H1 (cell line): ENCODE measurements at regions not wholly inside any gene's neighbourhood (a gene's known extent, or its start where the extent isn't known, plus 50 kb on each side); places are given as distances from the start of the nearest gene placed in this dataset.

Source experiments
- CTCF ChIA-PET: fragments of 300-600 bp; sonication (Branson Sonifier 250); formaldehyde crosslinking; loops from one replicate; lab custom pipeline; 2021; ENCODE audit not compliant: partially characterized antibody; lab: Charles Lee
- POLR2A ChIA-PET: fragments of 300-600 bp; sonication (Branson Sonifier 250); formaldehyde crosslinking; loops from one replicate; lab custom pipeline; 2021; ENCODE audit warnings: inconsistent platforms; ENCODE audit not compliant: partially characterized antibody; lab: Charles Lee
- DNase-seq, 2 experiments: peaks; one replicate each; pipeline versions ENCODE4 v3.0.0 to v3.0.0-alpha.2; 2010 to 2022; ENCODE audit warnings: low spot score in 2 of 2, low read depth in 1 of 2, mixed read lengths in 1 of 2
- FAIRE-seq: peaks from 2 replicates; lab custom pipeline; 2011; peaks lifted over from hg19 to GRCh38; lab: Jason Lieb, UNC
- H2AFZ ChIP-seq: 2 replicates; pipeline ENCODE4 v1.8.1; 2012; ENCODE audit warnings: low read length, inconsistent platforms
- H2AK5ac ChIP-seq: 2 replicates; pipeline ENCODE4 v1.6.1; 2013; ENCODE audit warnings: low read depth, low read length
- H2BK120ac ChIP-seq: replicated peaks from 2 replicates; pipeline ENCODE3; 2013; ENCODE audit warnings: low read depth, low read length, inconsistent platforms
- H2BK12ac ChIP-seq: 2 replicates; pipeline ENCODE4 v1.6.1; 2013; ENCODE audit warnings: low read depth, low read length
- H2BK15ac ChIP-seq: 2 replicates; pipeline ENCODE4 v1.6.1; 2013; ENCODE audit warnings: low read length
- H2BK20ac ChIP-seq: 2 replicates; pipeline ENCODE4 v1.6.1; 2013; ENCODE audit warnings: low read length
- H2BK5ac ChIP-seq: 2 replicates; pipeline ENCODE4 v1.6.1; 2013; ENCODE audit warnings: low read depth, low read length
- H3K14ac ChIP-seq: 2 replicates; pipeline ENCODE4 v1.6.1; 2013; ENCODE audit warnings: inconsistent platforms; ENCODE audit not compliant: insufficient read length
- H3K18ac ChIP-seq: 2 replicates; pipeline ENCODE4 v1.6.1; 2013; ENCODE audit warnings: low read length; ENCODE audit errors: extremely low read depth
- H3K23ac ChIP-seq: 2 replicates; pipeline ENCODE4 v1.6.1; 2013; ENCODE audit warnings: inconsistent platforms; ENCODE audit not compliant: insufficient read length
- H3K23me2 ChIP-seq: 2 replicates; pipeline ENCODE4 v1.6.1; 2013; ENCODE audit warnings: low read depth, low read length
- H3K27ac ChIP-seq: 2 replicates; pipeline ENCODE4 v1.6.1; 2011; ENCODE audit warnings: low read depth, low read length, inconsistent platforms
- H3K27me3 ChIP-seq, 4 experiments: replicated peaks in 1 of 4; 1 replicate in 1 of 4; 2 replicates in 3 of 4; pipeline versions ENCODE4 v1.6.1 to v1.8.1; 2011 to 2013; ENCODE audit warnings: low read length in 3 of 4, mild to moderate bottlenecking in 3 of 4, inconsistent platforms in 2 of 4, mixed read lengths in 2 of 4, moderate library complexity in 1 of 4; ENCODE audit not compliant: control insufficient read depth in 3 of 4, insufficient read depth in 3 of 4; ENCODE audit errors: extremely low read depth in 1 of 4
- H3K36me3 ChIP-seq, 4 experiments: 2 replicates each; pipeline versions ENCODE4 v1.6.1 to v1.8.1; 2011 to 2013; ENCODE audit warnings: mild to moderate bottlenecking in 4 of 4, low read length in 3 of 4, moderate library complexity in 2 of 4, control low read depth in 1 of 4, inconsistent platforms in 1 of 4; ENCODE audit not compliant: insufficient read depth in 4 of 4, control insufficient read depth in 2 of 4
- H3K4ac ChIP-seq: replicated peaks from 2 replicates; pipeline ENCODE3; 2013; ENCODE audit warnings: low read length, low read depth, mixed read lengths, inconsistent platforms; ENCODE audit not compliant: insufficient read length
- H3K4me1 ChIP-seq, 4 experiments: replicated peaks in 1 of 4; 1 replicate in 1 of 4; 2 replicates in 3 of 4; pipeline versions ENCODE4 v1.6.1 to v1.8.1; 2011 to 2013; ENCODE audit warnings: low read length in 3 of 4, inconsistent platforms in 2 of 4, mixed read lengths in 1 of 4; ENCODE audit not compliant: insufficient read depth in 4 of 4, control insufficient read depth in 3 of 4
- H3K4me2 ChIP-seq, 2 experiments: 2 replicates each; pipeline versions ENCODE4 v1.6.1 to v1.8.1; 2011 to 2013; ENCODE audit warnings: low read depth in 2 of 2, low read length in 2 of 2, control low read depth in 1 of 2, inconsistent platforms in 1 of 2, mild to moderate bottlenecking in 1 of 2; ENCODE audit not compliant: insufficient read depth in 1 of 2
- H3K4me3 ChIP-seq, 4 experiments: fragments of 200-600, 300-600 bp in 1 of 4; sonication (generic), shearing (Covaris generic), sonication (Bioruptor Twin) in 1 of 4; 2 replicates each; pipeline versions ENCODE4 v1.5.1 to v1.8.1; 2011 to 2016; ENCODE audit warnings: low read length in 4 of 4, low read depth in 3 of 4, control low read depth in 2 of 4, inconsistent platforms in 2 of 4, mild to moderate bottlenecking in 2 of 4, mixed read lengths in 1 of 4, moderate library complexity in 1 of 4; ENCODE audit not compliant: insufficient read depth in 2 of 4; ENCODE audit errors: extremely low read depth in 1 of 4
- H3K56ac ChIP-seq: replicated peaks from 2 replicates; pipeline ENCODE3; 2013; ENCODE audit warnings: low read depth, mild to moderate bottlenecking, mixed read lengths, low read length, inconsistent platforms; ENCODE audit not compliant: insufficient read length
- H3K79me1 ChIP-seq: 2 replicates; pipeline ENCODE4 v1.6.1; 2013; ENCODE audit warnings: low read depth, low read length, control low read depth
- H3K79me2 ChIP-seq, 2 experiments: 2 replicates each; pipeline versions ENCODE4 v1.6.1 to v1.8.1; 2012 to 2013; ENCODE audit warnings: low read length in 2 of 2, mild to moderate bottlenecking in 2 of 2, inconsistent platforms in 1 of 2; ENCODE audit not compliant: insufficient read depth in 2 of 2, control insufficient read depth in 1 of 2
- H3K9ac ChIP-seq, 4 experiments: replicated peaks in 1 of 4; 1 replicate in 1 of 4; 2 replicates in 3 of 4; pipeline versions ENCODE4 v1.6.1 to v1.8.1; 2011 to 2013; ENCODE audit warnings: low read depth in 3 of 4, low read length in 3 of 4, control low read depth in 2 of 4, mild to moderate bottlenecking in 2 of 4, moderate library complexity in 2 of 4, inconsistent platforms in 1 of 4; ENCODE audit errors: extremely low read depth in 1 of 4
- H3K9me3 ChIP-seq, 2 experiments: 2 replicates each; pipeline versions ENCODE4 v1.6.1 to v1.8.1; 2012 to 2013; ENCODE audit warnings: mild to moderate bottlenecking in 2 of 2, moderate library complexity in 2 of 2, control low read depth in 1 of 2, inconsistent platforms in 1 of 2, low read depth in 1 of 2, low read length in 1 of 2, mixed read lengths in 1 of 2; ENCODE audit not compliant: insufficient read depth in 2 of 2
- H4K20me1 ChIP-seq, 2 experiments: replicated peaks in 1 of 2; 2 replicates each; pipeline versions ENCODE3 to v1.8.1; 2011 to 2013; ENCODE audit warnings: inconsistent platforms in 2 of 2, low read length in 2 of 2, mild to moderate bottlenecking in 1 of 2; ENCODE audit not compliant: insufficient read depth in 2 of 2, control insufficient read depth in 1 of 2
- H4K5ac ChIP-seq: 2 replicates; pipeline ENCODE4 v1.6.1; 2013; ENCODE audit warnings: low read length, low read depth, mixed read lengths, inconsistent platforms; ENCODE audit not compliant: insufficient read length
- H4K8ac ChIP-seq: 2 replicates; pipeline ENCODE4 v1.8.0; 2013; ENCODE audit warnings: mild to moderate bottlenecking, moderate library complexity, low read length, inconsistent platforms; ENCODE audit not compliant: insufficient read depth; ENCODE audit errors: extremely low read depth
- H4K91ac ChIP-seq: replicated peaks from 2 replicates; pipeline ENCODE3; 2013; ENCODE audit warnings: low read length, mixed read lengths, inconsistent platforms; ENCODE audit not compliant: insufficient read length
- CBX5 ChIP-seq: fragments of 300-800, 300-1000 bp; sonication (generic); IDR thresholded peaks from 2 replicates; pipeline ENCODE4 v1.7.1; 2016; ENCODE audit warnings: antibody characterized with exemption, low read length, low read depth
- WGBS, 2 experiments: shearing (Covaris generic) in 1 of 2; methylation state at CpG; one replicate each; pipeline versions ENCODE4 v1.1.6 to v1.1.7; 2013 to 2015; ENCODE audit warnings: low lambda C conversion rate in 2 of 2, mixed read lengths in 2 of 2, inconsistent platforms in 1 of 2, low coverage in 1 of 2, missing lambda C conversion rate in 1 of 2; ENCODE audit not compliant: insufficient replicate concordance in 2 of 2, insufficient coverage in 1 of 2, insufficient read length in 1 of 2; ENCODE audit errors: extremely low coverage in 1 of 2, missing lambda C conversion rate in 1 of 2; 5-methylcytosine and 5-hydroxymethylcytosine counted together

GRCh38 chr18:44467718-44468117, 213.0 kb upstream of the SETBP1 start:
- Histone ChIP-seq H3K9ac (no peak overlapping the region), H4K91ac (no peak overlapping the region), H3K79me1 (no peaks in the 10 kb centered on the region), H3K23ac (no peak overlapping the region), H4K8ac (no peak overlapping the region), H3K4me3 (no peak overlapping the region), H2AK5ac (no peak overlapping the region), H2BK20ac (no peak overlapping the region), H3K4me2 (no peak overlapping the region), H2BK5ac (no peak overlapping the region), H3K18ac (no peak overlapping the region), H2BK120ac (no peak overlapping the region), H3K36me3 (no peaks in the 10 kb centered on the region), H3K79me2 (no peaks in the 10 kb centered on the region), H3K56ac (no peak overlapping the region), H3K23me2 (no peaks in the 10 kb centered on the region), H3K9me3 (no peaks in the 10 kb centered on the region), H2BK12ac (no peak overlapping the region), H4K20me1 (no peaks in the 10 kb centered on the region), H3K4ac (no peak overlapping the region), H2BK15ac (no peak overlapping the region), H3K4me1 (no peaks in the 10 kb centered on the region), H3K27me3 (peaks cover 0 to 1% (median 0%) of the 10 kb centered on the region in 4 experiments; a peak in 1 of 7 replicates), H3K27ac (no peak overlapping the region), H4K5ac (no peak overlapping the region), H2AFZ (no peak overlapping the region), H3K14ac (no peak overlapping the region)
- ChIA-PET CTCF (interaction anchor here (1.4 kb wide), 1 partner anchor 511 kb away, joined by 5 read pairs; no protein-coding TSS in a partner anchor), POLR2A (no interaction called here)
- WGBS, 2 experiments: 69% methylated on average over 2 of the region's 2 CpGs; no CpG with 5 or more reads in 1 of the 2 experiments
- DNase-seq: no peak
- no peak for FAIRE-seq
- TF ChIP-seq CBX5: no peak
